ENCODE measurements at regions not wholly inside any gene's neighbourhood (a gene's known extent, or its start where the extent isn't known, plus 50 kb on each side); places are given as distances from the start of the nearest gene placed in this dataset.
A peak's percentile ranks its signal among the peaks of the same experiment; 100 is the strongest.

- no peak for DNase-seq (ENCODE audit: low spot score)
These were observed 135.2 kb downstream of the RDH14 start for GRCh38 chr2:18425210-18425703.

- DNase-seq (ENCODE audit: low spot score) = no peak
These were observed 136.8 kb downstream of the RDH14 start for GRCh38 chr2:18423636-18424035.

DNA sequence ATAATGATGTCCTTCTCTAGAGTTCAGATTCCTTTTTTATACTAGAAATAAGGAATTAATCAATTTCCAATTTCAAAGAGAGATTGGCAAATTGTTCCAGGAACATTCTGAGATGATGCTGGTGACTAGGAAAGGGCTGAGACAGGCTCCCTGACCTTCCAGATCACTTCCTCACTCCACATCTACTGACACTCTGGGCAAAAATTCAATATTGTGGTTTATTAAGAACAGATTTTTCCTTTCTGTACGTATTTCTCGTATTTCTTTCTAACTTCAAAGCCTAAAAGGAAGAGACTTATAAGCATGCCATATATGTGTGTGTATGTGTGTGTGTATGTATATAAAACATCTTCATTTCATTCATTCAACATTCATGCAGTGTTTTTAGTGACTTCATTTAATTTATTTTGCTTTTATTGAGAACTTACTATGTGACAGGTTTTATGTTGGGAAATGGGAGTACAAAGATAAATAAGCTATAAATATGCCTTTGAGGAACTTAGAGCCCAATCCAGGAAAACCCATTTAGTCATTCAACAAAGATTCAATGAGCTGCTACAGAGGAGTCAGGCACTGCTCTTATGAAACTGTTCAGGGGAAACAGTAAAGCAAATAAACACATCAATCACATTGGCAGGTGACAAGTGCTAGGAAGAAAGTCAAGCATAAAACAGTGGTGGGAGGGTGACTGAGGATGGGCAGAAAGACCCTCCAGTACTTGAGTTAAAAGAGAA lies 137.9 kb downstream of the RDH14 start:
- DNase-seq (ENCODE audit: low spot score) = no peak

DNA sequence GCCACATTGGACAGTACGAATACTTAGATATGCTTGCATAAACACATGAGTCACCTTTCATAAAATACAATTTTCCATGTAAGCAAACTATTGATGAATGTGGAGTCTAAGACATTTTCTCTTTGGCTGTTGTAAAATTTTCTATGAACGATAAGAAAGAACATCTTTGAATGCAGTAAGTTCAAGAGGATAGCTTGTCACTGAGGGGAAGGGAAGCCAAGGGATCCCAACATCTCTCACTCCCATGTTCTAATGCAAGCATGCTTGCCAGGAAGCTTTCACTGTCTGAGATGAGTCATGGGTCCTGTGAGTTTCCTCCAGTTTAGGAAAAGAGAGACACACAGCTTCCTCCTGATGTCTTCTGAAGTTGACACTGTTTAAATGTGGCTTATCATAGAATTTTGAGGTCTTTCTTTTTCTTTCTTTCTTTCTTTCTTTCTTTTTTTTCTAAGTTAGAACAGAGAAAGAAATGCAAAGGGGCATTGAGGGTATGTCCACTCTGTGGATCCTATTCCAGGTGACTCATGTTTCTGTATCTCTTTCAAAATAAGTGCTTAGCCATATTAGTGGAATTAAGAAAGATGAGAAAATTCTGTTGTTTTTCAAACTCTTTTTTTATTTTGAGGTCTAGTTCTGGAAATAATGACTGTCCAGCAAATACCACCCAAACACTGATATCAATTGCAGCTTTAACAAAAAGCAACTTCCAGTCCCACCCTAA lies 146.6 kb downstream of the RDH14 start:
- no peak for DNase-seq (ENCODE audit: low spot score)

DNA sequence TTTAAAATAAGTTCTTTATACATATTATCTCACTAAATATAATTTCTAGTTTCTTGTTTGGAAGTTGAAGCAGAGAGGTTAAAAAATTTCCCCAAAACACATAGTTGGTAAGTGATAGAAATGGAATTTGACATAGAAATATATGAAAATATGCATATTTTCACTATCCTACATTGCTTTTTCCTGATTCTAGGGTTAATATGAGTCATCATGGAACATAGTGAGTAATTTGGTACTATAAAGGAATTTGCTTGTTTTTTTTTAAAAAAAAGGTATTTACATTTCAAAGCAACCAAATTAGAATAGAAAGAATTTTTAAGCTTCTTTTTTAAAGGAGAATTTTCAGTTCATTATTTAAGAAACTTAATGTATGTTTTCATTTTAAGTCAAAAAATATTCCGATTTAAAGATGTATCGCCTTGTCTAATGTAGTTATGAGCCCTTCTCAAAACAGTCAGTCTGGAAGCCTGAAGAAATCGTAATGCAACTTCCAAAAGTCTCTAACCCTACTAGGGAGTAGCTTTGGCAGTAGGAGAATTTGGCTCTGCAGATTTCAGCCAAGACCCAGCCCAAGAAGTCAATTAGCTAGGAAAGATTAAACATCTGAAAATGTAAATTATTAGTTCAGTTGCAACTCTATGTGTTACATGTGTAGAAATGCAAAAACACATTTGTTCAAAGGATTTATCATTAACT lies 147.3 kb downstream of the RDH14 start:
- DNase-seq (ENCODE audit: low spot score) = no peak

- DNase-seq (ENCODE audit: low spot score) = no peak
These were observed 148.8 kb downstream of the RDH14 start for GRCh38 chr2:18411626-18412025.

DNA sequence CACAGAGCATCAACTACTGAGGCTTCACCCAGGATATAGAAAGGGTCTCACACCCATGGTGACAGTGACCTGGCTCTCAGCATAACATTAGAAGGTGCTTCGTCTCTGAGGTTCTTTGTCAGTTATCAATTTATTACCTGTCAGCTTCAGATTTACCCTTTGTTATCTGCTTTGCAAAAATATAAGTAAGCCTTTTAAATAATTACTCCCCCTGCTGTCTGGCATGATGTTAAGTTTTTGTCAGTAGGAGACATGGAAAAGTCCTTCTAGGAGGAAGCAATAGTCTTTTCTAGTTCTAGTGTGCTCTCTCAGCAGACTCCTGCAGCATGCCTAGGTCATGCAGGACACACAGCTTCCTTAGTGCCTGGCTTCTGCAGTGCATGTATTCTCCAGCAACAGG lies 149.9 kb downstream of the RDH14 start:
- no peak for DNase-seq (ENCODE audit: low spot score)

DNA sequence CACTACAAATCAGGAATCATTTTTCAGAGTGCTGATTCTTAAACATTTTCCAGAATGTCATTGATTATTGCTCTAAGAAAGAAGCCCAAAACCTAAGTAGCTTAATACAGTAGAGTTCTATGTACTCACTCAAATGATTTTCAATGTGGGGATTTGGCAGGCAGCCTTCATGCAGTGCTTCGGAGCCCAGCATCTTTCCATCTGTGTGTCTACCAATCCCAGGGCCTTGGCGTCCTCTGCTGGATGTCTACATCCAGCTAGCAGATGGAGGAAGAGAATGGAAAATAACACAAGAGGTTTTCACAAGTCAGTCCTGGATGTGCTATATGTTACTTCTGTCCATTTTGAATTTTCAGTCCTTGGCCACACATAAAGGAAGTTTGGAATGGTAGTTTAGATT lies 151.8 kb downstream of the RDH14 start:
- DNase-seq (ENCODE audit: low spot score) = no peak

GRCh38 chr2:18406219-18406618 lies 154.2 kb downstream of the RDH14 start:
- DNase-seq (ENCODE audit: low spot score) = no peak

- no peak for DNase-seq (ENCODE audit: low spot score)
These were observed 155.7 kb downstream of the RDH14 start for GRCh38 chr2:18404708-18405107.

GRCh38 chr2:18403921-18404522 lies 156.4 kb downstream of the RDH14 start:
- no peak for DNase-seq (ENCODE audit: low spot score)

GRCh38 chr2:18402831-18403230 lies 157.6 kb downstream of the RDH14 start:
- DNase-seq (ENCODE audit: low spot score) = no peak

DNA sequence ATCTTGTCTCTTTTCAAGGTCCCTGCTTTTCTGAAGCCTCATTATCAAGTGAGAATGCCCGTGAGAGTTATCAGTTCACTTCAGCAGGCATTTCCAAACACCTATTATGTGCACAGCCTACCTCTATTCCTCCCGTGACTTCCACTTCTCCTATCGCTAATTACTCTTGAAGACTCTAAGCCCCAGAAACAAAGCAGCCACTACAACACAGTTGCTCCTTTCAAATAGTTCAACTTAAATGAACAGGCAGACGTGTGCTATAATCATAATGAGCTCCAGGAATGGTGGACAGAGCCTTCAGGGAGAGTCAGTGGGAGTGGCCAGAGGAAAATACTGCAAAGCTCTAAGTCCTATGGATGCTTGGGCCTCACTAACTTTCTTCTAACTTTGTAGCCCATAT lies 159.0 kb downstream of the RDH14 start:
- DNase-seq (ENCODE audit: low spot score) = no peak

DNA sequence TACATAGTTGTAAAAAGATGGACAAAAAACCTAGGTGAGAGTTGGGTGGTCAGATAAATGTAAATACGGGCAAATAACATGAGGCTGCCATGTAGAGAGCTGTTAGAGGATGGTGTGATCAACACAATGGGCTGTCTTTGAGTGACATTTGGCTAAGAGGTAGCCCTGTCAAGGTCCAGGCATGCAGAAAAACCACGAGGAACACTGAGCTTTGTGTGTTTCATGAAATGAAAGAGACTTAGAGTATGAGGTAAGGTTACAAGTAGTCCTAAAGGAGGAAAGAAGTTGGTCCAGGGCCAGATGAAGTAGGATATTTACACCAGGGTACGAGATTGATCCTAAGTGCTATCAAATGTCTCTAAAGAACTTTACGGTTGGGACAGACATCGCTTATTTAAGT lies 160.9 kb downstream of the RDH14 start:
- DNase-seq (ENCODE audit: low spot score) = no peak

GRCh38 chr2:18398833-18399232 lies 161.6 kb downstream of the RDH14 start:
- no peak for DNase-seq (ENCODE audit: low spot score)

GRCh38 chr2:18396329-18397010 lies 164.0 kb downstream of the RDH14 start:
- no peak for DNase-seq (ENCODE audit: low spot score)

DNA sequence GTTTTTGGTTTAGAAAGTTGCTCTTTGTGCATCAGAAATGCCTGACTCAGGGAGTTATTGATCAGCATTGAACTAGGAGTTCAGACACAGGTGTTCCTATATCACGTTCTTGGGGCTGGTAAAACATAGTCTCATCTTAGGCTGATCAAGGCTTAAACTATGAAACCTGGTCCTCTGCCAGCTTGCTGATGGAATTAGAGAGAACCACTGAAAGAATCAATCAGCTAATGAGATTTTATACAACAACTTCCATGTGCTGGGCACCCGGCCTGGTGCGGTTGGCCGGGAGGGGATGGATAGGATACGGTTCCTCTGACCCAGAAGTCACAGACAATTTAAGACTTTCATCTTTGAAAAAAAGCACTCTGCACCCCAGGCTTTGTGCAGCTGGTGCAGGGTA lies 164.9 kb downstream of the RDH14 start:
- no peak for DNase-seq (ENCODE audit: low spot score)

GRCh38 chr2:18387441-18388206 lies 172.8 kb downstream of the RDH14 start:
- DNase-seq (ENCODE audit: low spot score) = peak; percentile 82

- no peak for DNase-seq (ENCODE audit: low spot score)
These were observed 176.2 kb downstream of the RDH14 start for GRCh38 chr2:18384242-18384641.

GRCh38 chr2:18381386-18381785 lies 179.1 kb downstream of the RDH14 start:
- DNase-seq (ENCODE audit: low spot score) = no peak

- no peak for DNase-seq (ENCODE audit: low spot score)
These were observed 180.1 kb downstream of the RDH14 start for GRCh38 chr2:18380321-18380720.
